ENCODE measurements at regions not wholly inside any gene's neighbourhood (a gene's known extent, or its start where the extent isn't known, plus 50 kb on each side); places are given as distances from the start of the nearest gene placed in this dataset.

GRCh38 chr1:19577561-19577960 is 66.5 kb upstream of the NBL1 start:
- DNase-seq, result no peak
- Histone ChIP-seq H3K27me3 (no peaks in the 10 kb centered on the region), H3K4me1 (ENCODE audit: insufficient read depth) (no peaks in the 10 kb centered on the region), H3K9me3 (no peaks in the 10 kb centered on the region), H3K36me3 (no peaks in the 10 kb centered on the region), H3K4me3 (no peak overlapping the region), H3K27ac (no peak overlapping the region)
- no peak for TF ChIP-seq CTCF (IDR thresholded peaks at IDR 0.05)
- no peak for TF ChIP-seq EP300 (IDR thresholded peaks at IDR 0.05)
- TF ChIP-seq POLR2A (IDR thresholded peaks at IDR 0.05), result no peak
- 70 to 80% (median 80%) methylated on average over 3 of the region's 3 CpGs for WGBS, 3 donors
- intact Hi-C loops (cut with DNase I), result no loop called here

GRCh38 chr1:19577036-19577435 is 67.1 kb upstream of the NBL1 start:
- Histone ChIP-seq H3K9me3 (no peaks in the 10 kb centered on the region), H3K4me1 (ENCODE audit: insufficient read depth) (no peaks in the 10 kb centered on the region), H3K4me3 (no peak overlapping the region), H3K27ac (no peak overlapping the region), H3K36me3 (no peaks in the 10 kb centered on the region), H3K27me3 (no peaks in the 10 kb centered on the region)
- TF ChIP-seq EP300 (IDR thresholded peaks at IDR 0.05) (no peak), POLR2A (IDR thresholded peaks at IDR 0.05) (no peak), CTCF (IDR thresholded peaks at IDR 0.05) (no peak)
- DNase-seq, result no peak
- intact Hi-C loops (cut with DNase I), result no loop called here
- 36 to 61% (median 59%) methylated on average over 5 of the region's 5 CpGs for WGBS, 3 donors

GRCh38 chr1:19569786-19570185 is 74.3 kb upstream of the NBL1 start:
- no peak overlapping the region for H3K4me3 ChIP-seq
- no peaks in the 10 kb centered on the region for H3K9me3 ChIP-seq
- TF ChIP-seq POLR2A (IDR thresholded peaks at IDR 0.05) (no peak), EP300 (IDR thresholded peaks at IDR 0.05) (no peak), CTCF (IDR thresholded peaks at IDR 0.05) (no peak)
- peaks cover 1% of the 10 kb centered on the region for H3K4me1 ChIP-seq (ENCODE audit: insufficient read depth)
- no peaks in the 10 kb centered on the region for H3K27me3 ChIP-seq
- WGBS, 3 donors, result 90 to 94% (median 94%) methylated on average over 3 of the region's 3 CpGs
- intact Hi-C loops (cut with DNase I), result loop anchor here in 1 of 4 donors (10.0 kb wide), 1 partner anchor 75 kb away; the partner anchor contains the start of gene NBL1
- H3K36me3 ChIP-seq, result no peaks in the 10 kb centered on the region
- H3K27ac ChIP-seq, result no peak overlapping the region
- DNase-seq, result no peak

- no peaks in the 10 kb centered on the region for H3K9me3 ChIP-seq
- TF ChIP-seq POLR2A (IDR thresholded peaks at IDR 0.05) (no peak), EP300 (IDR thresholded peaks at IDR 0.05) (no peak), CTCF (IDR thresholded peaks at IDR 0.05) (no peak)
- WGBS, 3 donors, result 82 to 93% (median 90%) methylated on average over 4 of the region's 4 CpGs
- H3K27ac ChIP-seq, result no peak overlapping the region
- H3K27me3 ChIP-seq, result no peaks in the 10 kb centered on the region
- peaks cover 5% of the 10 kb centered on the region for H3K4me1 ChIP-seq (ENCODE audit: insufficient read depth)
- no peaks in the 10 kb centered on the region for H3K36me3 ChIP-seq
- no peak for DNase-seq
- intact Hi-C loops (cut with DNase I), result loop anchor here in 1 of 4 donors (10.0 kb wide), 1 partner anchor 78 kb away; the partner anchor contains the start of gene NBL1
- no peak overlapping the region for H3K4me3 ChIP-seq
Observed at GRCh38 chr1:19567041-19567440, 77.1 kb upstream of the NBL1 start.
